22Rv1 (cell line): ENCODE measurements at regions not wholly inside any gene's neighbourhood (a gene's known extent, or its start where the extent isn't known, plus 50 kb on each side); places are given as distances from the start of the nearest gene placed in this dataset.
A peak's percentile ranks its signal among the peaks of the same experiment; 100 is the strongest.

ENCODE experiments used
- H3K27ac ChIP-seq: fragments of 450-650 bp; 2 replicates; pipeline ENCODE4 v1.5.1; 2017
- CTCF ChIP-seq: fragments of 450-650 bp; IDR thresholded peaks from 2 replicates; pipeline ENCODE4 v1.5.1; 2017; ENCODE audit warnings: mild to moderate bottlenecking
- ZFX ChIP-seq: fragments of 450-650 bp; IDR thresholded peaks from 2 replicates; pipeline ENCODE4 v1.6.1; 2017; ENCODE audit warnings: antibody characterized with exemption, borderline replicate concordance

- H3K27ac ChIP-seq, result no peak overlapping the region
These were observed 144.5 kb upstream of the TCF4 start for GRCh38 chr18:55732227-55733106.

GRCh38 chr18:55731594-55732042 lies 143.6 kb upstream of the TCF4 start:
- no peak overlapping the region for H3K27ac ChIP-seq
- TF ChIP-seq CTCF (no peak), ZFX (no peak)

More at GRCh38 chr18:55732227-55733106, 144.5 kb upstream of the TCF4 start:
- TF ChIP-seq CTCF (no peak), ZFX (no peak)

GRCh38 chr18:55721006-55721405 lies 133.0 kb upstream of the TCF4 start:
- H3K27ac ChIP-seq, result peak overlapping the region; percentile 78

- no peak overlapping the region for H3K27ac ChIP-seq
- no peak for TF ChIP-seq CTCF
- TF ChIP-seq ZFX, result no peak
These were observed 125.7 kb upstream of the TCF4 start for GRCh38 chr18:55713707-55714106.

GRCh38 chr18:55706898-55707297 lies 118.9 kb upstream of the TCF4 start:
- no peak for TF ChIP-seq ZFX
- H3K27ac ChIP-seq, result no peak overlapping the region

GRCh38 chr18:55699233-55699765 lies 111.3 kb upstream of the TCF4 start:
- no peak for TF ChIP-seq ZFX
- no peak for TF ChIP-seq CTCF
- H3K27ac ChIP-seq, result no peak overlapping the region

GRCh38 chr18:55696811-55697210 lies 108.8 kb upstream of the TCF4 start:
- no peak for TF ChIP-seq CTCF
- TF ChIP-seq ZFX, result no peak
- no peak overlapping the region for H3K27ac ChIP-seq

GRCh38 chr18:55695091-55695490 lies 107.1 kb upstream of the TCF4 start:
- TF ChIP-seq ZFX, result no peak
- no peak for TF ChIP-seq CTCF
- H3K27ac ChIP-seq, result no peak overlapping the region
